KMS-11 (cell line): ENCODE measurements at regions not wholly inside any gene's neighbourhood (a gene's known extent, or its start where the extent isn't known, plus 50 kb on each side); places are given as distances from the start of the nearest gene placed in this dataset.

Experiments used
- H2AFZ ChIP-seq: fragments of 200-600 bp; sonication (generic); 2 replicates; pipeline ENCODE4 v1.6.1; 2016; ENCODE audit warnings: antibody characterized with exemption, mixed run types, low read depth
- H3K27ac ChIP-seq: fragments of 200-600 bp; sonication (generic); 2 replicates; pipeline ENCODE4 v1.6.1; 2016; ENCODE audit warnings: mild to moderate bottlenecking, mixed run types
- H3K27me3 ChIP-seq: fragments of 200-600 bp; sonication (generic); 2 replicates; pipeline ENCODE4 v1.6.1; 2017; ENCODE audit warnings: mild to moderate bottlenecking, low read depth, mixed run types, moderate library complexity; ENCODE audit not compliant: insufficient read depth
- H3K36me3 ChIP-seq: fragments of 200-600 bp; sonication (generic); 2 replicates; pipeline ENCODE4 v1.6.1; 2017; ENCODE audit warnings: mild to moderate bottlenecking, mixed run types; ENCODE audit not compliant: insufficient read depth
- H3K4me1 ChIP-seq: fragments of 200-600 bp; sonication (generic); 2 replicates; pipeline ENCODE4 v1.6.1; 2016; ENCODE audit warnings: mild to moderate bottlenecking, low read depth, mixed run types; ENCODE audit not compliant: poor library complexity, severe bottlenecking
- H3K4me2 ChIP-seq: fragments of 200-600 bp; sonication (generic); 2 replicates; pipeline ENCODE4 v1.7.0; 2016; ENCODE audit warnings: mild to moderate bottlenecking, mixed run types
- H3K4me3 ChIP-seq: fragments of 200-600 bp; sonication (generic); IDR thresholded peaks from 2 replicates; pipeline ENCODE4 v1.6.1; 2017; ENCODE audit warnings: low read depth, low read length, mixed read lengths; ENCODE audit not compliant: insufficient read depth
- H3K79me2 ChIP-seq: fragments of 200-600 bp; sonication (generic); 2 replicates; pipeline ENCODE4 v1.6.1; 2016; ENCODE audit warnings: low read depth, mixed run types; ENCODE audit not compliant: insufficient read depth
- H3K9ac ChIP-seq: fragments of 200-600 bp; sonication (generic); 2 replicates; pipeline ENCODE4 v1.6.1; 2016; ENCODE audit warnings: mild to moderate bottlenecking, mixed run types
- H4K20me1 ChIP-seq: fragments of 200-600 bp; sonication (generic); 2 replicates; pipeline ENCODE4 v1.6.1; 2016; ENCODE audit warnings: mild to moderate bottlenecking, mixed run types; ENCODE audit not compliant: insufficient read depth
- CTCF ChIP-seq: fragments of 200-600 bp; sonication (generic); conservative IDR thresholded peaks from 2 replicates; pipeline ENCODE4 v1.6.1; 2017; ENCODE audit warnings: low read depth, mild to moderate bottlenecking, antibody characterized with exemption, low read length, moderate library complexity, mixed read lengths

GRCh38 chr6:74731931-74732330 lies 473.9 kb downstream of the COL12A1 start:
- Histone ChIP-seq H3K9ac (no peak overlapping the region), H3K4me3 (no peak overlapping the region), H4K20me1 (no peaks in the 10 kb centered on the region), H3K79me2 (no peaks in the 10 kb centered on the region), H3K4me2 (no peak overlapping the region), H3K4me1 (no peaks in the 10 kb centered on the region), H3K36me3 (no peaks in the 10 kb centered on the region), H2AFZ (no peak overlapping the region), H3K27ac (no peak overlapping the region), H3K27me3 (no peaks in the 10 kb centered on the region)
- TF ChIP-seq CTCF, result no peak

- no peak overlapping the region for H3K9ac ChIP-seq
- TF ChIP-seq CTCF, result no peak
- H3K4me1 ChIP-seq, result no peaks in the 10 kb centered on the region
Observed at GRCh38 chr6:74731204-74731603, 474.6 kb downstream of the COL12A1 start.

GRCh38 chr6:74720923-74721322 lies 484.9 kb downstream of the COL12A1 start:
- Histone ChIP-seq H3K9ac (no peak overlapping the region), H3K4me2 (no peak overlapping the region), H3K4me3 (no peak overlapping the region), H3K27ac (no peak overlapping the region), H2AFZ (no peak overlapping the region), H3K27me3 (no peaks in the 10 kb centered on the region), H4K20me1 (no peaks in the 10 kb centered on the region), H3K79me2 (no peaks in the 10 kb centered on the region), H3K4me1 (no peaks in the 10 kb centered on the region), H3K36me3 (no peaks in the 10 kb centered on the region)
- no peak for TF ChIP-seq CTCF

More at GRCh38 chr6:74731204-74731603, 474.6 kb downstream of the COL12A1 start:
- Histone ChIP-seq H2AFZ (no peak overlapping the region), H3K36me3 (no peaks in the 10 kb centered on the region), H3K27ac (no peak overlapping the region), H3K4me2 (no peak overlapping the region), H3K27me3 (no peaks in the 10 kb centered on the region), H4K20me1 (no peaks in the 10 kb centered on the region), H3K79me2 (no peaks in the 10 kb centered on the region), H3K4me3 (no peak overlapping the region)

- H2AFZ ChIP-seq, result no peak overlapping the region
- TF ChIP-seq CTCF, result no peak
- no peak overlapping the region for H3K4me3 ChIP-seq
- no peak overlapping the region for H3K4me2 ChIP-seq
- H3K36me3 ChIP-seq, result no peaks in the 10 kb centered on the region
- H4K20me1 ChIP-seq, result no peaks in the 10 kb centered on the region
- no peak overlapping the region for H3K27ac ChIP-seq
- H3K9ac ChIP-seq, result no peak overlapping the region
- no peaks in the 10 kb centered on the region for H3K27me3 ChIP-seq
- H3K4me1 ChIP-seq, result no peaks in the 10 kb centered on the region
- H3K79me2 ChIP-seq, result no peaks in the 10 kb centered on the region
Observed at GRCh38 chr6:74717591-74717990, 488.3 kb downstream of the COL12A1 start.
